BJ (cell line): ENCODE measurements at regions not wholly inside any gene's neighbourhood (a gene's known extent, or its start where the extent isn't known, plus 50 kb on each side); places are given as distances from the start of the nearest gene placed in this dataset.
"Not testable (repeated sequence)": the region's sequence is repeated elsewhere in the genome, so short reads cannot be mapped to it uniquely, and the experiment has no call there.

Experiments
- CTCF ChIA-PET: fragments of 350-600 bp; formaldehyde crosslinking; extraction: SDS; loops from one replicate; lab custom pipeline; 2021; ENCODE audit warnings: antibody characterized with exemption, inconsistent platforms; lab: Yijun Ruan, JAX
- POLR2A ChIA-PET: fragments of 300-600 bp; sonication (Branson Sonifier 250); formaldehyde crosslinking; extraction: SDS; loops from one replicate; lab custom pipeline; 2021; ENCODE audit warnings: antibody characterized with exemption; lab: Charles Lee
- DNase-seq: peaks from one replicate; pipeline ENCODE4 v3.0.0-alpha.2; 2011; ENCODE audit warnings: low read depth
- H3K27me3 ChIP-seq: 2 replicates; pipeline ENCODE4 v1.6.0; 2011; ENCODE audit warnings: low read length; ENCODE audit not compliant: control insufficient read depth, insufficient read depth
- H3K36me3 ChIP-seq: 2 replicates; pipeline ENCODE4 v1.5.1; 2011; ENCODE audit warnings: low read length; ENCODE audit not compliant: control insufficient read depth, insufficient read depth
- H3K4me3 ChIP-seq: 2 replicates; pipeline ENCODE4 v1.5.1; 2011; ENCODE audit warnings: low read depth, mild to moderate bottlenecking, control low read depth, low read length
- CTCF ChIP-seq: IDR thresholded peaks from 2 replicates; pipeline ENCODE4 v1.5.1; 2011; ENCODE audit warnings: low read depth, mild to moderate bottlenecking, control low read depth, inconsistent platforms, low read length, moderate library complexity; ENCODE audit not compliant: insufficient read depth

- POLR2A ChIA-PET: no interaction called here
- TF ChIP-seq CTCF: no peak
- Histone ChIP-seq H3K27me3 (no peaks in the 10 kb centered on the region), H3K4me3 (no peak overlapping the region), H3K36me3 (no peaks in the 10 kb centered on the region)
- DNase-seq: no peak
- CTCF ChIA-PET: no interaction called here
Observed at GRCh38 chr16:29158785-29159184, 173.9 kb downstream of the LAT start.

- DNase-seq, H3K27me3 ChIP-seq, H3K4me3 ChIP-seq, H3K36me3 ChIP-seq, CTCF ChIA-PET, POLR2A ChIA-PET: not testable (repeated sequence)
Observed at GRCh38 chr16:29158031-29158784, 173.4 kb downstream of the LAT start.

DNA sequence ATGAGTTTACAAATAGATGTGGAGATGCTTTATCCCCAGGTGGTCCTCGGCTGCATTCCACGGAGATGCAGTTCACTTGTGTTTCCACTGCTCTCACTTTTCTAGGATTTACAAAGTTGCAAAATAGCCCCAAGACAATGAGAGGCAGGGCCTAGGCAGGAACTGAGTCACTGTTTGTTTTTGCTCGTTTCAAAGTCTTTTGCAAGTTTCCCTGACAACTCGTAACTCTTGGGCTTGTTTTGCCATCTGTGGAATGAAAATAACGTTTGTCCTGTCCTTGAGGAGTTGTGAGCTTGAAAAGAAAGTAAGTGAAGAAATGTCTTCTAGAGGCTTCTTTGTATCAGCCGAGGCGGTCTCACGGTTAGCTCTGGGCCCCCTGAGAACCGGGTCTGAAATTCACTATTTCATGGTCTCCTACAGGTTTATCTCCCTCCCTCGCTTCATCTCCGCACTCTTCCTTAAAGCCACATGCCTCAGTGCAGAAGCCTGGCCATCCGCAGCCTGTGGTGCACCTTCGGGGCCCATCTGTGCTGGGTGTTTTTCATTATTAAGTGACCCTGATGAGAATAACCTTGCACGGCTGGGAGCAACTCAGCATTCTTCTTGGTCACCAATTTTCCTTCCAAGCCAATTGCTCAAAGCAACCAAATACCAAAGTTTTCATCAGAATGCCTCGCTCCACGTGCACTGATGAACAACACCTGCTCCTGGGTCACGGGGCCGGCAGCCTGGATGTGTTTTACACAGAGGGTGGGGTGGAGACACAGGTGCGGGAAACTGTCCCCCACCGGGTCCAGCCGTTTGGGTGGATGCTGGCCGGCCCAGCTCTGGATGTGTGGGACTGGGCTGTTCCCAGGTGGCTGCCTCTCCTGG lies 172.4 kb downstream of the LAT start:
- POLR2A ChIA-PET: interaction anchor here (0.6 kb wide), 1 partner anchor 294 kb away, joined by 14 read pairs; no protein-coding TSS in a partner anchor
- H3K4me3 ChIP-seq, H3K36me3 ChIP-seq, CTCF ChIA-PET, H3K27me3 ChIP-seq: not testable (repeated sequence)
- DNase-seq: peak; percentile 94

GRCh38 chr16:29156511-29156910 lies 171.7 kb downstream of the LAT start:
- POLR2A ChIA-PET: interaction anchor here (0.6 kb wide), 1 partner anchor 293 kb away, joined by 14 read pairs; no protein-coding TSS in a partner anchor
- DNase-seq: no peak
- H3K36me3 ChIP-seq: no peaks in the 10 kb centered on the region
- H3K4me3 ChIP-seq: no peak overlapping the region
- TF ChIP-seq CTCF: no peak
- no peaks in the 10 kb centered on the region for H3K27me3 ChIP-seq
- CTCF ChIA-PET: no interaction called here

- CTCF ChIA-PET, H3K4me3 ChIP-seq, POLR2A ChIA-PET, DNase-seq, H3K27me3 ChIP-seq, H3K36me3 ChIP-seq: not testable (repeated sequence)
Observed at GRCh38 chr16:29155866-29156200, 171.0 kb downstream of the LAT start.

DNA sequence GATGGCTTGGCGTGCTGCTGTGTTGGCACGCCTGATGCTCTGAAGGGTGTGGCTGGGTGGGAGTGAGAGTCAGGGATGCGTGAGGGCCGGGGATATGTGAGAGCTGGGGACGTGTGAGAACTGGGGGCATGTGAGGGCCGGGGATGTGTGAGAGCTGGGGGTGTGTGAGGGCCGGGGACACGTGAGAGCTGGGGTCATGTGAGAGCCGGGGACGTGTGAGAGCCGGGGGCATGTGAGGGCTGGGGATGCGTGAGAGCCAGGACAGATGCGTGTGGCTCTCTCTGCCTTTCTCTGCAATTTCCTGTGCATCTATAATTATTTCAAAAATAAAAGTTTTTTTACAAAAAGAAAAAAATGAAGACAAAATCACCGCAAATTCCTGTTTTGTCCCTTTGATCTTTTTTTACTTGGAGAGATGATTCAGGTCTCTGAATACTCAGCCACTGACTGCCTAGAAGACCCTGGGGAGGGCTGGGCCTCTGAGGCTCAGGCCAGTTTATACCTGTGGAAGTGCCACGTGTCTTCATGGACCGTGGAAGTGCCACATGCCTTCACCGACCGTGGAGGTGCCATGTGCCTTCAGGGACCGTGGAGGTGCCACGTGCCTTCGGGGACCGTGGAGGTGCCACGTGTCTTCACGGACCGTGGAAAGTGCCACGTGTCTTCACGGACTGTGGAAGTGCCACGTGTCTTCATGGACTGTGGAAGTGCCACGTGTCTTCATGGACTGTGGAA lies 170.4 kb downstream of the LAT start:
- DNase-seq, H3K36me3 ChIP-seq, H3K27me3 ChIP-seq, H3K4me3 ChIP-seq, POLR2A ChIA-PET: not testable (repeated sequence)
- CTCF ChIA-PET: interaction anchor here (1.0 kb wide), 1 partner anchor 11 kb away, joined by 3 read pairs; no protein-coding TSS in a partner anchor

GRCh38 chr16:29154676-29155121 lies 169.8 kb downstream of the LAT start:
- H3K27me3 ChIP-seq: no peaks in the 10 kb centered on the region
- no peak for TF ChIP-seq CTCF
- no peak for DNase-seq
- POLR2A ChIA-PET: no interaction called here
- no peaks in the 10 kb centered on the region for H3K36me3 ChIP-seq
- CTCF ChIA-PET: interaction anchor here (1.0 kb wide), 1 partner anchor 11 kb away, joined by 3 read pairs; no protein-coding TSS in a partner anchor
- no peak overlapping the region for H3K4me3 ChIP-seq
